ENCODE measurements at regions not wholly inside any gene's neighbourhood (a gene's known extent, or its start where the extent isn't known, plus 50 kb on each side); places are given as distances from the start of the nearest gene placed in this dataset.

DNA sequence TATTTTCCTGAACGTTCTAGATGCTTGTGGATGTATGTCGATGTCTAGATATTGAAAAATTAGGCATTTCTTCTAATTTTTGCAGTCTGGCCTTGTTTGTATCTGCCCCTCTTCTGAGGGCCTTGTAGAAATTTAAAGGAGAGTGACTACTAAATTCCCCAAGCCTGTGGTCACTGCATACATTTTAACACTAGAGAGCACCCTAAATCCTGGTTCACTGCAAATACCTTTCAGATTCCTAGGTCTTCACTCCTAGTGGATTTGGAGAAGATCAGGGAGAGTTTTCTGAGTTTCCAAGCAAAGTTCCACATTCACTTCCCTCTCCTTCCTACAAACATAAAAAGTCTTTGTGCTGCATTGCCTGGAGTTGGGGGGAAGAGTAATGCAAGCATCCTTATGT lies 1272.5 kb downstream of the OLFM4 start:
- Histone ChIP-seq H3K27ac (no peak overlapping the region), H3K4me3 (no peak overlapping the region), H3K36me3 (no peaks in the 10 kb centered on the region), H3K27me3 (no peaks in the 10 kb centered on the region), H3K9me3 (peaks cover 0 to 3% (median 0%) of the 10 kb centered on the region in 4 donors), H3K4me1 (no peaks in the 10 kb centered on the region)
- no peak for DNase-seq
- TF ChIP-seq POLR2AphosphoS5 (IDR thresholded peaks at IDR 0.05) (no peak), POLR2A (IDR thresholded peaks at IDR 0.05) (no peak), EP300 (IDR thresholded peaks at IDR 0.05) (no peak)
- TF ChIP-seq, protein P1, sequence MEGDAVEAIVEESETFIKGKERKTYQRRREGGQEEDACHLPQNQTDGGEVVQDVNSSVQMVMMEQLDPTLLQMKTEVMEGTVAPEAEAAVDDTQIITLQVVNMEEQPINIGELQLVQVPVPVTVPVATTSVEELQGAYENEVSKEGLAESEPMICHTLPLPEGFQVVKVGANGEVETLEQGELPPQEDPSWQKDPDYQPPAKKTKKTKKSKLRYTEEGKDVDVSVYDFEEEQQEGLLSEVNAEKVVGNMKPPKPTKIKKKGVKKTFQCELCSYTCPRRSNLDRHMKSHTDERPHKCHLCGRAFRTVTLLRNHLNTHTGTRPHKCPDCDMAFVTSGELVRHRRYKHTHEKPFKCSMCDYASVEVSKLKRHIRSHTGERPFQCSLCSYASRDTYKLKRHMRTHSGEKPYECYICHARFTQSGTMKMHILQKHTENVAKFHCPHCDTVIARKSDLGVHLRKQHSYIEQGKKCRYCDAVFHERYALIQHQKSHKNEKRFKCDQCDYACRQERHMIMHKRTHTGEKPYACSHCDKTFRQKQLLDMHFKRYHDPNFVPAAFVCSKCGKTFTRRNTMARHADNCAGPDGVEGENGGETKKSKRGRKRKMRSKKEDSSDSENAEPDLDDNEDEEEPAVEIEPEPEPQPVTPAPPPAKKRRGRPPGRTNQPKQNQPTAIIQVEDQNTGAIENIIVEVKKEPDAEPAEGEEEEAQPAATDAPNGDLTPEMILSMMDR (IDR thresholded peaks at IDR 0.05): no peak
- intact Hi-C loops (cut with DNase I; ENCODE audit: low total_unique reads): no loop called here
- 81 to 90% (median 89%) methylated on average over 2 of the region's 2 CpGs for WGBS, 5 donors

DNA sequence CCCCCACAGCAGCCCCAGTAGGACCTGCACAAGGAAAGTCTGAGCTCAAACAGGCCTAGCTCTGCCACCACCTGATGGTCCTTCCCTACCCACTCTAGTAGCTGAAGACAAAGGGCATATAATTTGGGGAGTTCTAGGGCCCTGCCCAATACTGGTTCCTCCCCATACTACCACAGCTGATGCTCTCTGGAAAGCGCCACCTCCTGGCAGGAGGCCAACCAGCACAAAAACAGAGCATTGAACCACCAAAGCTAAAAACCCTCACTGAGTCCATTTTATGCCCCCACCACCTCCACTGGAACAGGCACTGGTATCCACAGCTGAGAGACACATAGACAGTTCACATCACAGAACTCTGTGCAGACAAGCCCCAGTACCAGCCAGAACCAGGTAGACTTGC lies 1276.8 kb downstream of the OLFM4 start:
- H3K27ac ChIP-seq: no peak overlapping the region
- H3K9me3 ChIP-seq: no peaks in the 10 kb centered on the region
- no peaks in the 10 kb centered on the region for H3K4me1 ChIP-seq
- 73 to 100% (median 94%) methylated on average over 1 of the region's 1 CpG for WGBS, 5 donors
- DNase-seq: no peak
- H3K36me3 ChIP-seq: no peaks in the 10 kb centered on the region
- intact Hi-C loops (cut with DNase I; ENCODE audit: low total_unique reads): no loop called here
- no peak overlapping the region for H3K4me3 ChIP-seq
- no peak for TF ChIP-seq EP300 (IDR thresholded peaks at IDR 0.05)
- TF ChIP-seq POLR2A (IDR thresholded peaks at IDR 0.05): no peak
- no peak for TF ChIP-seq POLR2AphosphoS5 (IDR thresholded peaks at IDR 0.05)
- no peaks in the 10 kb centered on the region for H3K27me3 ChIP-seq

DNA sequence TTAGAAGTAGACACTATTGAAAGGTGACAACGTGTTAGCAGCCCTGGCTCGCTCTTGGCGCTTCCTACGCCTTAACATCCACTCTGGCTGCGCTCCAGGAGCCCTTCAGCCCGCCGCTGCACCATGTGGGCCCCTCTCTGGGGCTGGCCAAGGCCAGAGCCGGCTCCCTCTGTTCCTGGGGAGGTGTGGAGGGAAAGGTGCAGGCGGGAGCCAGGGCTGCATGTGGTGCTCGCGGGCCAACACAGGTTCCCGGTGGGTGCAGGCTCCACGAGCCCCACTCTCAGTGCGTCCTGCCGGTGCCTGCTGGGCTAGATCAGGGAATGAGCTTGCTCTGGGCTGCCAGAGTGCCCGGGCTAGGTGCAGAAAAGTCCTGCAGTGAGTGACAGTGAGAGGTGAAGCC lies 1284.3 kb downstream of the OLFM4 start:
- no peaks in the 10 kb centered on the region for H3K36me3 ChIP-seq
- DNase-seq: no peak
- intact Hi-C loops (cut with DNase I; ENCODE audit: low total_unique reads): no loop called here
- H3K9me3 ChIP-seq: peaks cover 0 to 27% (median 10%) of the 10 kb centered on the region in 4 donors
- TF ChIP-seq, protein P1 (IDR thresholded peaks at IDR 0.05): no peak
- TF ChIP-seq EP300 (IDR thresholded peaks at IDR 0.05) (no peak), POLR2A (IDR thresholded peaks at IDR 0.05) (no peak), POLR2AphosphoS5 (IDR thresholded peaks at IDR 0.05) (no peak)
- H3K27me3 ChIP-seq: no peaks in the 10 kb centered on the region
- no peak overlapping the region for H3K27ac ChIP-seq
- no peak overlapping the region for H3K4me3 ChIP-seq
- no peaks in the 10 kb centered on the region for H3K4me1 ChIP-seq
- WGBS, 5 donors: 86 to 93% (median 91%) methylated on average over 10 to 16 of the region's 16 CpGs

DNA sequence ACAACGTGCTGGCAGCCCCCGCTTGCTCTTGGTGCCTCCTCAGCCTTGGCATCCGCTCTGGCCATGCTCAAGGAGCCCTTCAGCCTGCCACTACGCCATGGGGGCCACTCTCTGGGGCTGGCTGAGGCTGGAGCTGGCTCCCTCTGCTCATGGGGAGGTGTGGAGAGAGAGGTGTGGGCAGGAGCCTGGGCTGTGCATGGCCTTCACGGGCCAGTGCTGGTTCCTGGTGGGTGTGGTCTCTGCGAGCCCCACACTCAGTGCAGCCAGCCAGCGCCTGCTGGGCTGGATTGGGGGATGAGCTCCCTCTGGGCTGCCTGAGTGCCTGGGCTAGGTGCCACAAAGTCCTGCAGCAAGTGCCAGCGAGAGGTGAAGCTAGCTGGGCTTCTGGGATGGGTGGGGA lies 1289.1 kb downstream of the OLFM4 start:
- Histone ChIP-seq H3K36me3 (no peaks in the 10 kb centered on the region), H3K4me1 (no peaks in the 10 kb centered on the region), H3K4me3 (no peak overlapping the region), H3K9me3 (peaks cover 0 to 31% (median 11%) of the 10 kb centered on the region in 4 donors), H3K27ac (no peak overlapping the region), H3K27me3 (no peaks in the 10 kb centered on the region)
- TF ChIP-seq POLR2A (IDR thresholded peaks at IDR 0.05): no peak
- no peak for TF ChIP-seq POLR2AphosphoS5 (IDR thresholded peaks at IDR 0.05)
- TF ChIP-seq, protein P1 (IDR thresholded peaks at IDR 0.05): no peak
- TF ChIP-seq EP300 (IDR thresholded peaks at IDR 0.05): no peak
- intact Hi-C loops (cut with DNase I; ENCODE audit: low total_unique reads): no loop called here
- 60 to 88% (median 77%) methylated on average over 5 to 8 of the region's 8 CpGs for WGBS, 5 donors
- no peak for DNase-seq

DNA sequence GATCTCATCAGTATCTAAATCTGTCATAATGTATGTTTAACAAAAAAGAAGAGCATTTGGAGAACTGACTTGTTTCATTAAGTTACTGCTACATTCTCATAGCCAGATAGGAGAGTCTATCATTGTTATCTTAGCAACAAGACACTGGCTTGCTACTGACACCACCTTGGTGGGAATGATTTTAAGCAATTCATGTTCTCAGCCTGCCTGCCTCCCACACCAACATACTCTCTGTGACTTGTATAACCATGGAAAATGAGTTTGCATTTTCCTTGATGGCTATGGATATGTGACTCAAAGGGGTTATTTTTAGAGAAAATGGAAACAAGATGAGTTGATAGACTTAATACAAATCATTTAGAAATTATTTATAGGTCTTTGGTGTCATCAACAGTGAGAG lies 1308.9 kb downstream of the OLFM4 start:
- DNase-seq: no peak
- intact Hi-C loops (cut with DNase I; ENCODE audit: low total_unique reads): no loop called here
- no peaks in the 10 kb centered on the region for H3K27me3 ChIP-seq

More for the DNA sequence above, 1308.9 kb downstream of the OLFM4 start:
- Histone ChIP-seq H3K9me3 (no peaks in the 10 kb centered on the region), H3K27ac (no peak overlapping the region), H3K4me3 (no peak overlapping the region), H3K36me3 (no peaks in the 10 kb centered on the region), H3K4me1 (no peaks in the 10 kb centered on the region)
- TF ChIP-seq, protein P1 (IDR thresholded peaks at IDR 0.05): no peak
- TF ChIP-seq POLR2AphosphoS5 (IDR thresholded peaks at IDR 0.05) (no peak), POLR2A (IDR thresholded peaks at IDR 0.05) (no peak), EP300 (IDR thresholded peaks at IDR 0.05) (no peak)

Measured in stomach (tissue), 8 donors.